IMR-90 (cell line): ENCODE measurements at regions not wholly inside any gene's neighbourhood (a gene's known extent, or its start where the extent isn't known, plus 50 kb on each side); places are given as distances from the start of the nearest gene placed in this dataset.

Experiments used
- ATAC-seq: fragments of 200-7000 bp; cut with Tn5 transposase; 2 replicates; pipeline ENCODE4 v1.9.1; 2020; ENCODE audit warnings: low read depth, mild to moderate bottlenecking, moderate library complexity
- BruUV-seq: library from RNA; stranded (reverse); fragments of 400-500 nt; replicated peaks from 2 replicates; lab custom pipeline; 2021; lab: Mats Ljungman, UMichigan
- CTCF ChIA-PET: fragments of 300-600 bp; formaldehyde crosslinking; extraction: SDS; loops from one replicate; lab custom pipeline; 2021; ENCODE audit warnings: antibody characterized with exemption; lab: Yijun Ruan, JAX
- POLR2A ChIA-PET: fragments of 300-600 bp; sonication (Branson Sonifier 250); formaldehyde crosslinking; loops from one replicate; lab custom pipeline; 2022; ENCODE audit warnings: antibody characterized with exemption; ENCODE audit not compliant: unreplicated experiment; lab: Charles Lee
- DNase-seq: peaks from one replicate; pipeline ENCODE4 v3.0.0; 2013
- H2AFZ ChIP-seq: replicated peaks from 2 replicates; pipeline ENCODE3; 2013; ENCODE audit warnings: low read length, mild to moderate bottlenecking; ENCODE audit not compliant: poor library complexity
- H2AK5ac ChIP-seq: 2 replicates; pipeline ENCODE4 v1.6.1; 2013; ENCODE audit warnings: low read depth, low read length, inconsistent platforms
- H2AK9ac ChIP-seq: replicated peaks from 2 replicates; pipeline ENCODE3; 2013; ENCODE audit warnings: mild to moderate bottlenecking, low read depth, low read length, moderate library complexity; ENCODE audit not compliant: poor library complexity
- H2BK120ac ChIP-seq: 2 replicates; pipeline ENCODE4 v1.6.1; 2013; ENCODE audit warnings: low read depth, low read length, inconsistent platforms
- H2BK15ac ChIP-seq: 3 replicates; pipeline ENCODE4 v1.6.1; 2013; ENCODE audit warnings: low read depth, low read length, inconsistent platforms
- H2BK20ac ChIP-seq: 2 replicates; pipeline ENCODE4 v1.6.1; 2013; ENCODE audit warnings: low read depth, mild to moderate bottlenecking, inconsistent platforms, low read length, moderate library complexity
- H2BK5ac ChIP-seq: 2 replicates; pipeline ENCODE4 v1.6.1; 2013; ENCODE audit warnings: mild to moderate bottlenecking, low read depth, low read length, inconsistent platforms; ENCODE audit not compliant: poor library complexity, severe bottlenecking
- H3K14ac ChIP-seq: replicated peaks from 2 replicates; pipeline ENCODE4 v1.6.1; 2013; ENCODE audit warnings: low read depth, low read length, inconsistent platforms
- H3K18ac ChIP-seq: 2 replicates; pipeline ENCODE4 v1.6.1; 2013; ENCODE audit warnings: low read depth, low read length, control low read depth
- H3K23ac ChIP-seq: 2 replicates; pipeline ENCODE4 v1.6.1; 2013; ENCODE audit warnings: low read depth, low read length, inconsistent platforms
- H3K27ac ChIP-seq: 2 replicates; pipeline ENCODE4 v1.5.1; 2013; ENCODE audit warnings: mild to moderate bottlenecking, control low read depth, low read length; ENCODE audit not compliant: insufficient read depth
- H3K27me3 ChIP-seq: 2 replicates; pipeline ENCODE4 v1.6.1; 2013; ENCODE audit warnings: low read length; ENCODE audit not compliant: control insufficient read depth, insufficient read depth
- H3K36me3 ChIP-seq: 2 replicates; pipeline ENCODE4 v1.6.1; 2013; ENCODE audit warnings: low read length, mixed read lengths; ENCODE audit not compliant: control insufficient read depth, insufficient read depth
- H3K4ac ChIP-seq: 2 replicates; pipeline ENCODE4 v1.6.1; 2013; ENCODE audit warnings: low read depth, low read length, inconsistent platforms
- H3K4me1 ChIP-seq: 2 replicates; pipeline ENCODE4 v1.6.1; 2013; ENCODE audit warnings: low read length, mixed read lengths; ENCODE audit not compliant: control insufficient read depth, insufficient read depth
- H3K4me2 ChIP-seq: 2 replicates; pipeline ENCODE4 v1.6.1; 2013; ENCODE audit warnings: low read depth, mild to moderate bottlenecking, control low read depth, low read length, moderate library complexity
- H3K4me3 ChIP-seq: 2 replicates; pipeline ENCODE4 v1.5.1; 2013; ENCODE audit warnings: low read depth, mild to moderate bottlenecking, control low read depth, low read length, moderate library complexity; ENCODE audit not compliant: insufficient read depth
- H3K56ac ChIP-seq: 2 replicates; pipeline ENCODE4 v1.6.1; 2013; ENCODE audit warnings: low read length, inconsistent platforms; ENCODE audit not compliant: insufficient read depth; ENCODE audit errors: extremely low read depth
- H3K79me1 ChIP-seq, 2 experiments: 2 replicates each; pipeline ENCODE4 v1.6.1; 2013; ENCODE audit warnings: low read length in 2 of 2, inconsistent platforms in 1 of 2, low read depth in 1 of 2
- H3K9ac ChIP-seq: 2 replicates; pipeline ENCODE4 v1.6.1; 2013; ENCODE audit warnings: low read depth, low read length, control low read depth
- H3K9me1 ChIP-seq: 2 replicates; pipeline ENCODE4 v1.6.1; 2013; ENCODE audit warnings: low read length, inconsistent platforms; ENCODE audit not compliant: insufficient read depth
- H3K9me3 ChIP-seq: 2 replicates; pipeline ENCODE4 v1.6.1; 2013; ENCODE audit warnings: low read length; ENCODE audit not compliant: control insufficient read depth, insufficient read depth
- H4K20me1 ChIP-seq: 2 replicates; pipeline ENCODE4 v1.6.1; 2013; ENCODE audit warnings: low read length, inconsistent platforms; ENCODE audit not compliant: insufficient read depth
- H4K5ac ChIP-seq: 2 replicates; pipeline ENCODE4 v1.6.1; 2013; ENCODE audit warnings: mild to moderate bottlenecking, low read depth, low read length, control low read depth
- H4K8ac ChIP-seq, 2 experiments: 2 replicates each; pipeline ENCODE4 v1.6.1; 2013; ENCODE audit warnings: low read depth in 2 of 2, low read length in 2 of 2, control low read depth in 1 of 2, inconsistent platforms in 1 of 2
- H4K91ac ChIP-seq: 2 replicates; pipeline ENCODE4 v1.6.1; 2013; ENCODE audit warnings: low read depth, low read length, inconsistent platforms; ENCODE audit not compliant: insufficient read depth
- RFX5 ChIP-seq: IDR thresholded peaks from 2 replicates; pipeline ENCODE4 v1.8.0; 2012; ENCODE audit warnings: low read depth, mild to moderate bottlenecking, low read length, moderate library complexity
- WGBS, 2 experiments: methylation state at CpG; one replicate each; pipeline versions ENCODE4 v1.1.5 to v1.1.7; 2013; ENCODE audit warnings: missing lambda C conversion rate in 2 of 2; ENCODE audit not compliant: insufficient read length in 1 of 2; ENCODE audit errors: extremely low coverage in 2 of 2; 5-methylcytosine and 5-hydroxymethylcytosine counted together
- dilution Hi-C: fragments of 300-500 bp; cut with HindIII; formaldehyde crosslinking; loops from one replicate; pipeline ENCODE4 v1.14.3; 2018; ENCODE audit warnings: low sequenced_read_pairs; ENCODE audit not compliant: unreplicated experiment
- in situ Hi-C: fragments of 300-500 bp; cut with MboI; formaldehyde crosslinking; loops from 3 replicates; pipeline ENCODE4 v1.14.3; 2019; ENCODE audit warnings: low sequenced_read_pairs, inconsistent platforms, mixed read lengths
- intact Hi-C: fragments of 100-400 bp; cut with micrococcal nuclease; formaldehyde crosslinking; loops from 2 replicates; pipeline ENCODE4 v1.10.0; 2022

DNA sequence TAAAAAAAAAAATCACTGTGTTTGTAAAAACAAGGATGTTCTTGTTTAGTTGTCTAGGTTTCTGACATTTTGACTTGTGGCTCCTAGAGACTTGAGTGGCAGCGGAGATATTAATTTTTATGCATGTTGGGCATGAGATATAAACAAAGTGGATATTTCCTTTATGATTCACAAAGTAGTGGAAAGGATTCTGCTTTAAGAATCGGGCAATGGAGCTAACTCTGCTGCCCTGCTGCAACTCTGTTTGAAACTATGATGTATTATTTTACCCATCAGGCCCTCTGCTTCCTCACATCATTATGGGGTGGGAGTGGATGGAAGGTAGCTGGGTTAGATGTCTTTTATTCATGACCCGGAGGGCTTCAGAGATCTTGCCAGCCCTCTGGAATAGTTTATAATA lies 94.1 kb upstream of the CD180 start:
- Histone ChIP-seq H2BK5ac (no peak overlapping the region), H3K4me1 (peaks cover 3% of the 10 kb centered on the region), H3K23ac (no peak overlapping the region; the same call in 1 of the 2 replicates), H4K91ac (no peak overlapping the region), H3K79me1 (no peaks in the 10 kb centered on the region), H3K56ac (no peak overlapping the region), H3K4me3 (no peak overlapping the region), H3K18ac (no peak overlapping the region), H3K4ac (no peak overlapping the region), H3K9me1 (peaks cover 4% of the 10 kb centered on the region; the same call in 1 of the 2 replicates), H4K8ac (peak overlapping the region in 1 of 2 experiments; percentile 22; a peak in 1 of 4 replicates), H4K5ac (no peak overlapping the region), H3K27ac (no peak overlapping the region), H2BK15ac (no peak overlapping the region), H3K27me3 (no peaks in the 10 kb centered on the region), H2BK120ac (no peak overlapping the region), H2AFZ (no peak overlapping the region), H3K4me2 (0 out of 2 replicates have a peak overlapping the region, but pooled peaks have one; percentile 25), H2AK5ac (no peak overlapping the region), H2BK20ac (peak overlapping the region; percentile 41; the same call in 1 of the 2 replicates), H3K9ac (no peak overlapping the region), H2AK9ac (no peak overlapping the region), H3K14ac (no peak overlapping the region), H4K20me1 (no peaks in the 10 kb centered on the region), H3K9me3 (no peaks in the 10 kb centered on the region), H3K36me3 (no peaks in the 10 kb centered on the region)
- WGBS, 2 experiments, result no CpG with 5 or more reads among the region's 3 CpGs
- in situ Hi-C loops, result no loop called here
- dilution Hi-C loops, result no loop called here
- DNase-seq (no peak), ATAC-seq (peak; percentile 56)
- ChIA-PET POLR2A (no interaction called here), CTCF (interaction anchor here (0.6 to 1.1 kb wide), 2 partner anchors 12 to 341 kb away, joined by 3 to 6 read pairs; no protein-coding TSS in a partner anchor)
- BruUV-seq, result no TSS peak
- intact Hi-C loops, result no loop called here
- TF ChIP-seq RFX5, result no peak
